ENCODE measurements at regions not wholly inside any gene's neighbourhood (a gene's known extent, or its start where the extent isn't known, plus 50 kb on each side); places are given as distances from the start of the nearest gene placed in this dataset.
"Not testable (repeated sequence)": the region's sequence is repeated elsewhere in the genome, so short reads cannot be mapped to it uniquely, and the experiment has no call there.

DNA sequence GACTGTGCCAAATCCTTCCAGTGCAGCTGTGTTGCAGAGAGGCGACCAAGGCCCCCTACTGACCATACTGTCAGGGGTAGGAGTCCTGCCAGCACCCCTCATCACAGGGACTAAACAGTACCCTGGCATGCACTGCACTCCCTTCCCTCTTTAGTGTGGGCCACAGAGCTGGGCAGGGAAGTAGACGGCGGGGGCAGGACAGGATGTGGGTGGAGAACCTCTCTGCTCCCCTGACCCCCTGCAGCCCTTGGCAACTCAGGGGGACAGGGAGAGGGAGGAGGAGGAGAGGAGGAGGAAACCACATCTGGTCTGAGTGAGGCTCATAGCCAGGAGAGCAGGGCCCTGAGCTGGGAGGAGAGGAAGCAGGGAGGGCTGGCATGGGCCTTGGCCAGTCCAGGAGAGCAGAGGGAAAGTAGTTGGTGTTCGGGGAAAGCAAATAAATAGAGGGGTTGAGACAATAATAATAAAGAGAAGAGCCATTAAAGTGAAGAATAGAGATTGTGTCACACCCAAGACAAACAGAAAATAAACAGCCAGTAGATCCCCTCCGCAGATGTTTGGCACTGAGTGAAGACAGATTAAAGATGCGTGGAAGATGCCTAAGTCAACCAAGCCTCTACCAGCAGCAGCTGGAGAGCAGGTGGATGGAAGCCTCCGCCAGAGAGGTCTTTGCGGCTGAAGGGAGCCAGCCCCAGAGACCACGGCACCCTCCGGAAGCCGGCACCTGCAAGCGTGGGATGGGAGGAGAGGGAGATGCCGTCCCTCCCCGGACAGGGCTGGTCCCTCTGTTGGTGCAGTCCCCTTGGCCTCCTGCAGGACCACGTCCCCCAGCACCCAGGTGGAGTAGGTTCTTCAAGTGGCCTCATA is 61.5 kb downstream of the RPUSD4 start:
- DNase-seq = no peak

DNA sequence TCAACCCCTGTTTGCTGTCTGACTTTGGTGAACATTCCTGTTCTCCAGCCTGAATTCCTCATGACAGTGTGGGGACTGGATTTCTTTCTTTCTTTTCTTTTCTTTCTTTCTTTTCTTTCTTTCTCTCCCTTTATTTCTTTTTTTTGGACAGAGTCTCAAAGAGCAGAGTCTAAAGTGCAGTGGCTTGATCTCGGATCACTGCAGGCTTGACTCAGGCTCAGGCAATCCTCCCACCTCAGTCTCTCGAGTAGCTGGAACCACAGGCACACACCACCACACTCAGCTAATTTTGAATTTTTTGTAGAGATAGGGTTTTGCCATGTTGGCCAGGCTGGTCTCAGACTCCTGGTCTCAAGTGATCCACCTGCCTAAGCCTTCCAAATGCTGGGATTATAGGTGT is 63.1 kb downstream of the RPUSD4 start:
- no peak for DNase-seq

DNA sequence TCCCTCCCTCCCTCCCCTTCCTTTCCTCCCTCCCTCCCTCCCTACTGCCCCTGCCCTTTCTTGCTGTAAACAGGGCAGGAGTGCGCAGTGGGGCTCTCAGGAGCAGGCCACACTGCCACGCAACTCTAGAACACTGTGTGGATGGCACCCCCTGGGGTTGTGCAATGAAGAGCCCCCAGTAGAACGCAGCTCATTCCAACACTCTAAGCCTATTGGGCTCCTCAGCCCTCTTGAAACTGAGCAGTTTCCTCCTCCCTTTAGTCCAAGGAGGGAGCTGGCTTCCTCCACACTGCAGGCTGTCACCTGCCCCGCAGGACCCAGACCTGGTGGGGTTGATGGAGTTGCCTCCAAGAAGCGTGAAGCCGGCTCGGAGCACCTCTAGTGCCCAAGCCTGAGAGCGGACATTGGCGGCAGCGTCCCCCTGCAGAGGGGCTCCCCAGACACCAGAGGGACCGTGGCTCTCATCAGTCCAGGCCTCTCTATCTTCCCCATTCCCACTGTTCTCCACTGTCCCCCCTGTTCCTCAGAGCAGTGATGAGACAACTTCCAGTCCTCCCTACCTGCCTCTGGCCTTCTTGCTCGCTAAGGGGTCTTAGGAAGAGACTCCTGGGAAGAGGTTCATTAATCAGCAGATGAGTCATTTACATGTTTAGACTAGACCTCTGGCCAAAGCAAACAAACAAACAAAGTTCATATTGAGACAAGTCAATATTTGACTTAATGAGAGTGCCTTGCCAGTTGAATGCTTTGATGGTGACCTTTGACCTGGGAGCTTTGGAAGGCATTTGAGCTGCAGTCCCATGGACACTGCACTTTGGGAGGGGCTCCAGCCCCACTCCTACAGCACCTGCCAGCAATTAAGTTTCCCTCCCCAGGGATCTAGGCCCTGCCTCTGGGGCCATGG is 64.0 kb downstream of the RPUSD4 start:
- no peak for DNase-seq

DNA sequence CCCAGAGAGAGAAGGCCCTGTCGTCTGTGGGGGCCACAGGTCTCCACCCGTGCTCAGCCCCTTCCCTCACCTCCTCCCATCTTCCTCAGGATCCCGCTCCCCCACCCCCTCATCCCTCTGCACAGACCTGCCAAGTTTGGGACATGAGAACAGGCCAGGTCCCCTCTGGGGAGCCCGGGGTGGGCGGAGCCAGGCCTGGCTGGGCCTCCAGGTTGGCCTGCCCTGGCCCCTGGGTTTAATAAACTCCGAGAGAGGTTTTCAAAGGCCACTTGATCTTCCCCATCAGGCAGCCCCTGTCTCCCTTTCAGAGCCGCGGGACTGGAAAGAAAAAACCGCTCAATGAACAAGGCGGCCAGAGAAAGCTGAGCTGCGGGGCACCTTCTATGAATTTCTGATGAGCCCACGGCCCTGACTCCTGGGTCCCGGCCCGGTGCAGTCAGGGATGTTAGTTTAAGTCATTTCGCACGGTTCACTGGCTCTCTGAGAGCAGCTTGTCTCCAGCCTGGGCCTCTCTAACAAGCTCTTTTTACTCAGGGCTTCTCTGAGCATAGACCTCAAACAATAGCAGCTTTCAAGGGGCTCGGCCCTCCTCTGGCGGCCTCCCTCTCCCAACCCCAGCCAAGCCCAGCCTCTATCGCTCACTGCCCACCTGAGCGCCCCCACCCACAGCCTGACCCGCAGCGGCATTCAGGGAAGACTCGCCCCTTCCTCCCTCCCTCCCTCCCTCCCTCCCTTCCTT is 64.8 kb downstream of the RPUSD4 start:
- peak; percentile 80 for DNase-seq

DNA sequence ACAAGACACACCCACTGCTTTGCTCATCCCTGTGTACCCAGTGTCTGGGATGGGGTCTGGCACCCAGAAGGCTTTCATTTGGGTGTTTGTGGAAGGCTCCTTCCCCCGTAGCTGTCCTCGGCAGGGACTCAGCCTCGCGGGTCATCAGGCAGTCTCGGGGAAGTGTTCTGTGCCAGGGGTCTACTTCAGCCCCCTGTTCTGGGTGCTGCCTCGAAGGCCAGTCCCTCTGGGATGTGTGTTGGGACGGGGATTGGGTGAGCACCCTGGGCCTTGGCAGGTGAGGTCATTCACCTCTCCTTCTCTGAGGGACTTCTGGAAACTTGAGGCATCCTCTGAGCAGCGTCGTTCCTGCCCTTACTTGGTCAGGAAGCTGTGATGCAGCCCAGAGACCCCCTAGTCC is 65.5 kb downstream of the RPUSD4 start:
- no peak for DNase-seq

DNA sequence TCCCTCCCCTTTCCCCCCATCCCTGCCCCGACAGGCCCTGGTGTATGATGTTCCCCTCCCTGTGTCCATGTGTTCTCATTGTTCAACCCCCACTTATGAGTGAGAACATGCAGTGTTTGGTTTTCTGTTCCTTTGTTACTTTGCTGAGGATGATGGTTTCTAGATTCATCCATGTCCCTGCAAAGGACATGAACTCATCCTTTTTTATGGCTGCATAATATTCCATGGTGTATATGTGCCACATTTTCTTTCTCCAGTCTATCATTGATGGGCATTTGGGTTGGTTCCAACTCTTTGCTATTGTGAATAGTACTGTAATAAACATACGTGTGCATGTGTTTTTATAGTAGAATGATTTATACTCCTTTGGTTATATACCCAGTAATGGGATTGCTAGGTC is 68.0 kb downstream of the RPUSD4 start:
- DNase-seq = not testable (repeated sequence)

DNA sequence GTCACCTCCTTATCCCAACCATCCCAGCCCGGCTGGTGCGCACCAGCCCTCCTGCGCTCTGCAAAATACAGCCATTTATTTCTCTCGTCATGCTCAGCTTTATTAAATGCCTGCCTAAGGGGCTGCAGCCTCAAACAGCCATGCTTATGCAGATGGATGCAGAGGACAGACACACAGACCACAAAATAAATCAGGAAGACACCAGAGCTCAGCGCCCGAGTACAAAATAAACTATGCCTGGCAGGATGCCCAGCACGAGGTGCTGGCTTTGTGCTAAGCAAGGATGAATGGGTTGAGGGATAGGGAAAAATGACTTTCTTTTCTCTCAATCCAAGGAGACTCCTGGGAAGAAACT is 70.5 kb downstream of the RPUSD4 start:
- DNase-seq = no peak

DNA sequence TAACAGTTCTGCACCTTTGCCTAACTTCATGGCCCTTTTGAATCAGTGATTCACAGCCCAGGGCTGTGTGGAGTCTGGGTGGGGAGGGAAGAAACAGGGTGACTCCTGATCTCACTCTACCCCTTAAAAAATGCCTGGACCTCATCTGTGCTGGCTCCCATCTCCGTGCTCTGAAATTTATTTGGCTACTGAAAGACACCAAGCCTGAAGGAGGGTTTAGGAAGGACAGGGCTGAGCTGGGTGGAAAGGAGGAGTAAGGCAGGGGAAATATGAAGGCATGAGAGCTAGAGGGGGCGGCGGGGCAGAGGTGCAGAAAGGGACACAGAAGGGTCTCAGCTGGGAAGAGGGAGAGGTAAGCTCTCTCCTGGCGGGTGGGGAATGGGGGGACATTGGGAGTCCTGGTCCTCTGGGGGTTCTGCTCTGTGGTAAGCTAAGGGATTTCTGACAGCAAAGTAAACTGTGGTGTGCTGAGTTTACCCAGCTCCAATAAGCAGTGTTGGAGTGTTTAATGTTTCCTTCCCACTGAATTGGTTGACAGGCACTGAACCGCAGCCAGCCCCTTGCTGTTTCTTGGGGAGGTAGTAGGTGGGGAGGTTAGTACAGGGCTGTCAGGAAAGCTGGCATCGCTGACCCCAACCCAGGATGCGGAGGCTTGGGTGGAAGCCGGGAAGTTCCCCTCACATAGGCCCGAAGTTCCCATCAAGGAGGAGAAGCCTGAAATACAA is 71.1 kb downstream of the RPUSD4 start:
- DNase-seq = no peak

DNA sequence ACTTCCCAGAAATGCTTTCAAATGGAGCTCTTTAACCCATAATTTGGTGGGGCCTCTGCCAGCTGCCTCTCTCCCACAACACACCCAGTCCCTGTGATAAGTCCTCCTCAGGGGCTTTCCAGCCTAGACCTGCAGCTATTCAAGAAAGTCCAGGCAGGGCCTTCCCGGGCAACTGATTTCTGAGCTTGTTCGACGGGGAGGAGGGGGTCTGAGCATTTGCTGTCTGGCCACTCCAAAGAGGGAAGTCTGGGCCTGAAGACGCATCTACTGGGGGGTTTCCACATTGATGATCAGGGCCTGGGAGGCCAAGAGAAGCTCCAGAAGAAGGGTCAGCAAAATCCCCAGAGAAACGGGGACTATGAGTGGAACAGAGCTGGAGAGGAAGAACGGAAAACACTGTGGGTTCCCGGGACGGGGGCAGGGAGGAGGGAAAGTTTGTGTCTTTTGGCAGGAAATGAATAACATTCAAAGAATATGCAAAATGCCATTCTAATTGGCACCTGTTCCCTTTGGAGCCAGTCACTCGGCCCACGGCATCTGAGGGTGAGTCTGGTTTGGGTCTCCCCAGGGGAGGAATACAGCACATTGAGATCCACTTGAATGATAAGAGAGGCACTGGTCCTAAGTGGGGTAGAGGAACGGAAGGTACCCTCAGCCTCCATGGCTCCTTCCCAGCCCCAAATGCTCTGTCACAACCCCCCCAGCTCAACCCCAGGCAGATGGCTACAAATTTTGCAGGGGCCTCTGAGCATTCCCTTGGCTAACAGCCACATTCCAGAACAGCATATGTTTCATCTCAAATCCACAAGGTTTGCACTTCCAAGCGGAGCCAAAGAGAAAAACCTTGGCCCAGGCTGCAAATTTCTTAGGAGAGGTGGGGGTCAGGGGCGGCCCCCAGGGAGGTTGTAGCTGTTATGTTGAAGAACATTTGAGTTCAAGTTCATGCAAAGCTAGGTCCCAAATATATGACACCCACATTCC is 72.0 kb downstream of the RPUSD4 start:
- DNase-seq = no peak

DNA sequence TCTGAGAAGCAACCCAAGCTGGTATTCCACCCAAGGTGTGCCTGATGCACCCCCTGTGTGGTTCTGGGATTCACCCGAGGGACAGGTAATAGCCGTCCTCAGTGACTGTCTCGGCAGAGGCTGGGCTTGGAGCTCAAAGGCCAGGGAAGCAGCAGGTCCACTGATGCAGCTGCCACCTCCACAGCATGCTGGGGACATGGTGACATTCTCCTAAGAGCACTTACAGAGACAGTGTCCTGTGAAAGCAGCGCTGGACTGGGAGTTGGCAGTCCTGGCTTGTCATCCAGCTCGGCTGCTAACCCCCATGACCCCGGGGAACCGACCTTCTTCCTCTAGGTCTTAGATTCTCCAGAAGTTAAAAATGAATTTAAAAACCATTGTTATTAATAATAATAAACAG is 72.8 kb downstream of the RPUSD4 start:
- DNase-seq = no peak

DNA sequence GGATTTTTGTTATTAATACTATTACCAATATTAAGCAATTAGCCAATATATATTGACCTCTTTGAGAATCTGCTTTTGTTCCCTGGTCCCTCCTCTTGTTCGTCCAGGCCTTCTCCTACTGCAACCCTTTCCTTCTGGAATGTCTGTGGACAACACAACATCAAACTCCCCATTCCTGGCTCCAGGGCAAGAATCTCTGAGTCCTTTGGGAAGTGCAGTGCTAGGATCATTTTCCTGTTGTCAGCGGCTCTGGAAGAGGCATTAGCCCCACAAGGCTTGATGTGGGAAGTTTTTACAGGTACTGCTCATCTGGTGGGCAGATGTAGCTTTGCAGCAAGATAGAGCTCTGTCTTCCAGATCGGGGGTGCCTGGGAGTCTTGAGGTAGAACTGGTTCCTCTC is 74.3 kb downstream of the RPUSD4 start:
- DNase-seq = no peak

DNA sequence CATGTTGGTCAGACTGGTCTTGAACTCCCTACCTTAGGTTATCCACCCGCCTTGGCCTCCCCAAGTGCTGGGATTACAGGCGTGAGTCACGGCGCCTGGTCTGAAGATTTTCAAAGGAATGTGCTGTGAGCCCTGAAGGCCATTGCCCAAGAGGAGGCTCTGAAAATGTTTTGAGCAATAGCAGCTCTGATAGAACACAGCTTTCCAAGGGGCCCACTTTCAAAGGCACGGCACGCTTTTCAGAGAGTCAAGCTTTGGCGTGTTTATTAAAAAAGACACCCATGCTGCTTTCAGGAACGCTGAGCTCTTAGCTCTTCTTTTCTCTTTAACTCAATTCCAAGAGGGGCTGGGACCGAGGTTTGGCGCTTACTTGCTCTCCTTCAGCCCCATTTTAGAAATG is 73.8 kb upstream of the CDON start:
- DNase-seq = no peak

DNA sequence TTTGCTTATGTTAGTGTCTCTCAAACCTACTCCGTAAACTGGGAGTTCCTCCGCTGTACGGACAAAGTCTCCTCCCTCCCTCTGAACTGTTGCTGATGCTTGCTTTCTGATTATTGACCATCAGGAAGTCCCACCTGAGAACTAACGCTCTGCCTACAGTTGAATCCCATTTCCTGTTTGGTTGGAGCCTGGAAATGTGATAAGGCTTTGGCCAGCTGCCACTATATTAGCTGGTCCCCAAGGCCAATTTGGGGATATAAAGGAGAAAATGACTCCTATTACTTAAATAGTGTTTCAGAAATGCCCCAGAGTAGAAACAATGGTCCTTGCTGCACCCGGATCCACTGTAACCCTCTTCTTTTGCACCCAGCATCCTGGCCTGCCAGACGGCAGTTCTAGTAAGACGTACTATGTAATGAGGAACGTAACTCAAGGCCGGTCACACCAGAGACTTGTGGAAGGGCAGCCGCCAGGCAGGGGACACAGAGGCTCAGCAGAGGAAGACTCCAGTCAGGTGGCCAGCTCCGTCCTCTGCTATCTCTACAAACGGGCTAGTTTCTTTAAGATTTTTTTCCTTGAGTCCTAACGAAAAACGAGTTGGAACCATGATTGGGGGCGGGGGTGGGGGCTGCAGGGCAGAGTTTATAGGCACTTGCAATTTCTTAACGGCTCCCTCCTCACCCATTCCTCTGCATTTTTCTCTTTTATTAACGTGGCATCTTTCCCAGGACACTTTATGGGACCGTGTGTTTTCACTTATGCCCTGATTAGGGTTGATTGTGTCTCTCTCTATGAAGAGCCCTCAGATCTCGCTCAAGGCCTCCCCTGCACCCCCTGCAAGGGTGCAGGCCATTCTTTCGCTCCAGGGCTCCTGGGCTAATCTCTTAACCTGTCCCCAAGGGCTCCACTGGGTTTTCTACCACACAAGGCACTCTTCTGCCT is 72.8 kb upstream of the CDON start:
- no peak for DNase-seq

DNA sequence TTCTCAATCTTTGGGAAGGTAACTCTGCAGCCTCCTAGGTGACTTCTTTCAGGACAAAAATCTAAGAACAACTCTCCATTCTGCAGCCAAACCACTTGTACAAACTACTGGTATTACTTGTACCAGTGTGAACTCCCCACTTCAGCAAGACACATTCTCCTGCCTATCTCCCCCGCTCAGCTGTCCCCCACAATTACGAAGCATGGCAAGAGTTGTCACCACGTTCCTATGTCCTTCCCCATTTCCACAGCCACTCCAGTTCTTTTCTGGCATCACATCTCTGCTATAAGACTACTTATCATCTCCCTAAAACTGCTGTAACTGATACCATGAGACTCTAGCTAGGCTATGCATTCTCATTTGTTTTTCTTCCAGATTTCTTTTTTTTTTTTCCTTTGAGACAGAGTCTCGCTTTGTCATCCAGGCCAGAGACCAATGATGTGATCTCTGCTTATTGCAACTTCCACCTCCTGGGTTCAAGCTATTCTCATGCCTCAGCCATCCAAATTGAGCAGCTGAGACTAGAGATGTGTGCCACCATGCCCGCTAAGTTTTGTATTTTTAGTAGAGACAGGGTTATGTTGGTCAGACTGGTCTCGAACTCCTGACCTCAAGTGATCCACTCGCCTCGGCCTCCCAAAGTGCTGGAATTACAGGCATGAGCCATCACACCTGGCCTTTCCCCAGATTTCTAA is 71.9 kb upstream of the CDON start:
- DNase-seq = no peak

DNA sequence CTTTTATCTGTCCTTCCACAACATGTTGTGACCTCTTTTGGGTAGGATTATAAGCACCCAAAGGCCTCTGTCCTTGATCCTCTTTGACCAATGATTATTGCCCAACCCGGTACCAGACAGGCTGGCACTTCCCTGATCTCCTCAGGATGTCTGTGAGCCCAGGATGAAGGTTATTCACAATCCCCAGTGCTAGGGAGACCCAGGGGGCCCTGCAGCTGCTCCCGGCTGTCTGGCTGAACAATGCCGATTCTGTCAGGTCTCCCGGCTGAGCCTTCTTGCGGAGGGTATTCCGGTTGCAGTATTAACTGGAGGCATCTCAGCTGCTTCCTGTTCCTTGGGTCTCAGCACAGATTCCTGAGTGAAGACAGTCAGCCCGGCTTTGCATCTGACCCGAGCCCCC is 71.2 kb upstream of the CDON start:
- no peak for DNase-seq

DNA sequence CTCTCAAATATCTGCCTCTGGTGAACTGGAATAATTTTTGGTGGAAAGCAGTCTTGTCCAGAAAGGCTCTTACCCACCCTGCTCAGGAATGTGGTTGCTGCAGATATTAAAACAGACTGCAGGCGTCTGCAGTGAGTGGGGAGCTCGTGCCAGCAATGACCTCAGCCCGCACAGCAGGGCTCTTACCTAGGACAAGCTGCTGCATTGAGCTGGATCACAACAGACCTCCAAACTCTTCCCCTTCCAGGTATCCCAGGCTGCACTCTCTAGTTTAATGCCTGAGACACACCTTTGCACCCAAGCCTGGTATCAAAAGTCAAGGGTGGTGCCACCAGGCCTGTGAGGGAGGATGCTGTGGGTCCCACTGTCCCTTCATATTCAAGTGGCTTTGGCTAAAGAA is 69.7 kb upstream of the CDON start:
- no peak for DNase-seq

DNA sequence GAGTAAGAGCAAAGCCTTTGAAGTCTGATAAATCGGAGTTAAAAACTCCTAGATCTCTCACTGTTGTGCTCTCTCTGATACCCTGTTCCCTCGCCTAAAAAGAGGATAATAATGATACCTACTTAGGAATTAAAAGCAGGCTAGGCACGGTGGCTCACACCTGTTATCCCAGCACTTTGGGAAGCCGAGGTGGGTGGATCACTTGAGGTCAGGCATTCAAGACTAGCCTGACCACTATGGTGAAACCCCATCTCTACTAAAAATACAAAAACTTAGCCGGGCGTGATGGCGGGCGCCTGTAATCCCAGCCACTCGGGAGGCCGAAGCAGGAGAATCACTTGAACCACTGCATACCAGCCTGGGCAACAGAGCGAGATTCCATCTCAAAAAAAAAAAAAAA is 68.1 kb upstream of the CDON start:
- DNase-seq = not testable (repeated sequence)

DNA sequence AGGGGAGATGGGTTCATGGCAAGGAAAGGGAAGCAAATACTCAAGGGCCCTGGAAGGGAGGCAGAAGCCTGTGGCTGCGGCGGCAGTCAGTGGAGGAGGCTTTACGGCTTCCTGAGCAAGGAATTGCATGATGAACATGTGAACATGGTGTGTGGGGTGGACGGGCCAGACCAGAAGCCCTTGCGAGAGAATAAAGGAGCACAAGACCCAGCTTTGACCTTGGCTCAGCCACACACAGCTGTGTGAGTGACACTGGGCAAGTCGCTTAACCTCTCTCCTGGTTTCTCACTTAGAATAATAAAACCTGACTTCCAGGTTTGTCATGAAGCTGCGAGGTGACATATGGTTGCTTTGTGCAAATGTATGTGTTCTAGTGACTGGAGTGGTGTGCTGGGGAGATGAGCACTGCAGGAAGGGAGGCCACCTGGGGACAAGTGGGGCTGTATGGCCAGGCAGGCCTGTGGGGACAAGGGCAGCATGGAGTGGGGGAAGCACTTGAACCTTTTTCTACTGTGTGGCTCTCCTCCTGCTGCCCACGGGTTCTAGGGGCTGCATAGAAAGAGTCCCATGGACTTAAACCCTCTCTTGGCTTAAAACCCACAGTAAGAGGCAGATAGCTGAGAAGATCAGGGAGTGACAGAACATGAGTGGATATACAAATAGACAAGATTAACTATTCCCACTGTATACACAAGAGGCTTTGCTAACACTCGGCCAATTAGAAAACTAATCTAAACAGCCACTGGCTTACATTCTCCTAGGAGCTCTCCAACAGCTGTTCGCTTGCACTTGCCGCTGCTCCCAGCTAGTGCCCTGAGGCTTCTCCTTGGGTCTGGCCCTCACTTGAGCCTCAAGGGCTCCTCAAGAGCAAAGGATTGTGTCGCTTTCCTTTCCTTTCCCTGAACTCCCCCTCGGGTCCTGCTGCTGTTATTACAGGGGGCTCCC is 67.3 kb upstream of the CDON start:
- DNase-seq = peak; percentile 73

DNA sequence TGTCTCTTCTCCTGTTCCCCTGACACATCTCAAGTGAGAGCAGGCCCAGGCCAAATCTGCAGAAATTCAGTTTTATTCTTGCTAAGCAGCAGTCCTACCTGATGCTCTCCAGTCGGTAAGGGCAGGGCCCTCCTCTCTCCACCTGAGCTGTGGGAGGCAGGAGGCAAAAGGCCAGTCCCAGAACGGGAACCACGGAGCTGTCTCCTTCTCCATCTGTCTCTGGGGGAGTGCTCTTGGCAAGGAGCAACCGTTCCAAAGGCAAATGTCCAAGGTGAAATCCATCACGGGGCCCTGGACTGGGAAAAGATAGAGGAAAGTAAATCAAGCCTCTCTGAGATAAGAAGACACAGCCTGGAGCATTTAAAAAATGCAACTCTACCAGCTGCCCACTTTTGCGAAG is 65.2 kb upstream of the CDON start:
- DNase-seq = no peak

All from NCI-H187 treated with DMSO at 0.1 percent for 48 hours (cell line).